GM19099 (cell line): ENCODE measurements at regions not wholly inside any gene's neighbourhood (a gene's known extent, or its start where the extent isn't known, plus 50 kb on each side); places are given as distances from the start of the nearest gene placed in this dataset.

Source experiments
- POLR2A ChIP-seq: IDR thresholded peaks from 3 replicates; pipeline ENCODE4 v1.6.1; 2011; ENCODE audit warnings: low read depth; ENCODE audit not compliant: insufficient read length; ENCODE audit errors: extremely low read depth

DNA sequence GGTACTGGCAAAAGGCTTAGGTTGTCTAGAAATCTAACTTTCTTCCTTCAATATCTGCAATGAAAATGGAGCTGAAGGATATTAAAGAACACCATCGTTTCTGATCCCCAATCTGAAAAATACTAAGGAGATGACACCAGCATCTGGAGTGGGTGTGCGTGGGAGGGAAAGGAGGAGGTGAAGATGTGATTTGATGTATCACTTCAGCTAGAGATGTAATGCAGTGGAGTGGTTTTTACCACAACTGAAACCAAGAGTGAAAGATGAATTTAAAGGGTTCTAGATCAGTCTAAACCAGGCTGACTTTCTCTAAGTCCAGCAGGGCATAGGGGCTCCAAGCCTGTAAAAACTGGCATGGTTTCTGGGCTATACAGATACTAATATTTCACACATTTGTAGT lies 148.4 kb downstream of the AKAP11 start:
- no peak for TF ChIP-seq POLR2A

DNA sequence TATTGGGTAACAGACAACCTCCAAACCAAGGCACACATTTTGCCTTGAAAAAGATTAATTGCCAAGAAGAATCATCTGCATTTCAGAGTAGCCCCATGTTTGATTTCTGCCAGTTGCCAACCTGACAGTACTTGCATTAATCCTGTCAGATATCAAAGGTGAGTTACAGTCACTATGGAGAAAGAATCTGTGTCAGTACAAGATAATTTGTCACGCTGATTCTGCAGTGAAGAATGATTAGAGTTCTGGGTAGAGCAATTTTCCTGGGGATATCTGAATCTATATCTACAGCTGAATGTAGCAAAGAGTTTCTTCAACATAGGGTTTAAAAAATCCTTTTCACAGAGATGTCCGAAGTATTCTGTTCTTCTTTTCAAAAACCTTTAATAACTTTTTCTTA lies 150.7 kb downstream of the AKAP11 start:
- no peak for TF ChIP-seq POLR2A

DNA sequence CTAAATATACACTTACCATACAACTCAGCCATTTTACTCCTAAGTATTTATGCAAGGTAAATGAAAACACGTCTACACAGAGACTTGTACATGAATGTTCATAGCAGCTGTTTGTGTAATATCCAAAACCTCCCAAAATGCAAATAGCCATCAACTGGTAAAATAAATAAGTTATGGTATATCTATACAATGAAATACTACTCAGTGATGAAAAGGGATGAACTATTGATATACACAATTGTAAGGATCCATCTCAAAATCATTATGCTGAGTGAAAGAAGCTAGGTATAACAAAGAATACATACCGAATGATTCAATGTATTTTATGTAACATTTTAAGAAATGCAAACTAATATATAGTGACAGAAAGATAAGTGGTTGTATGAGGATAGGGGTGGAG lies 149.8 kb upstream of the TNFSF11 start:
- TF ChIP-seq POLR2A, result no peak

DNA sequence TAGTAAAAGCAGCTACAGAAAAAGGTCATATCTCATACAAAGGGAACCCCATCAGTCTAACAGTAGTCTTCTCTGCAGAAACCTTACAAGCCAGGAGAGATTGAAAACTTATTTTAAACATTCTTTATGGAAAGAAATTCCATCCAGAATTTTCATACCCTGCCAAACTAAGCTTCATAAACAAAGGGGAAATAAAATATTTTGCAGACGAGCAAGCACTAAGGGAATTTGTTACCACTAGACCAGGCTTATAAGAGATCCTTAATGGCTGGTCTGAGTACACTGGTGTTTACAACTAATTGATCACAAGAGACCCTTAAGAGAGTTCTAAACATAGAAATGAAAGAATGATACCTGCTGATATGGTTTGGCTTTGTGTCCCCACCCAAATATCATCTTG lies 128.6 kb upstream of the TNFSF11 start:
- TF ChIP-seq POLR2A, result no peak

DNA sequence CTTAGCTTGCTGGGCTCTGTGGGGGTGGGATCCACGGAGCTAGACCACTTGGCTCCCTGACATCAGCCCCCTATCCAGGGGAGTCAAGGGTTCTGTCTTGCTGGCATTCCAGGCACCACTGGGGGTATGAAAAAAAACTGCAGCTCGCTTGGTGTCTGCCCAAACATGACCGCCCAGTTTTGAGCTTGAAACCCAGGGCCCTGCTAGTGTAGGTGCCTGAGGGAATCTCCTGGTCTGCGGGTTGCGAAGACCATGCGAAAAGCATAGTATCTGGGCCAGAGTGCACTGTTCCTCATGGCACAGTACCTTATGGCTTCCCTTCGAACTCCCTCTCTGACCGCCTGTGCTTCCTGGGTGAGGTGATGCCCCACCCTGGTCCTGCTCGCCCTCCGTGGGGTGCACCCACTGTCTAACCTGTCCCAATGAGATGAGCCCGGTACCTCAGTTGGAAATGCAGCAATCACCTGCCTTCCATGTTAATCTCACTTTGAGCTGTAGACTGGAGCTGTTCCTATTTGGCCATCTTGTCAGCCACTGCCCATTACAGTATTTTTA lies 120.8 kb upstream of the TNFSF11 start:
- TF ChIP-seq POLR2A, result no peak

DNA sequence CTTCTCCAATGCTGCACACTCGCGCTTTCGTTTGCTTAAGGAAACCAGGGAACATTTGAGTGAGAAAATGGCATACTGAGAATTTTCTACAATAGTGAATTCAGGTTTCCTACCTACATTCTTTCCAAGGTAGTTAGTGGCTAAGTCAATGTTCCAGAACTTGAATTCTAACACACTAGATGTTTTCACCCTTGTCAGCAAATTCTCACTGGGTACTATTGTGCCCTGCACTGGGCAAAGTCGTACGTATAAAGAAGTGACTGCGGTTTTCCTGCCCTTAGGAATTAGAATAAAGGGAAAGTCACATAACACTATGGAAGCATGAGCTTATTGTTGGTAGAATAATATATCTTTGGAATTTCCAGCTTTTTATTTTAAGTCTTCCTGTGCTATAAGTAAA lies 119.2 kb upstream of the TNFSF11 start:
- TF ChIP-seq POLR2A, result no peak

DNA sequence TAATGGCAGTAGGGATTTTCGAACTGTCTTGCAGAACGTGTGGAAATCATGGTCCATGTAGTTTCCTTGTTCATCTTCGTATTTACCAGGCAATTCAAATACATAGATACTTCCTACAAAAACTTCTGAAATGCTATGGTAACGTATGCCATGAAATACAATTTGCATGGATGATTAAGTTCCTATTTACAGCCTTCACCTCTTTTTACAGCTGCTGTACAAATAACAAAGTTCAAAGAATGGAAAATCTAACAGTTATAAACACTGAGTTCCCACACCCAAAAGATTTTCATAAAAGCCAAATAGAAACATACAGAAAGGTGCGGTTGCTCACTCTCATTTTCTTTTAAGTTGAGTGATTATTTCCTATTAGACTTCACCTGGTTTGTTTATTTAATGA lies 115.8 kb upstream of the TNFSF11 start:
- no peak for TF ChIP-seq POLR2A

DNA sequence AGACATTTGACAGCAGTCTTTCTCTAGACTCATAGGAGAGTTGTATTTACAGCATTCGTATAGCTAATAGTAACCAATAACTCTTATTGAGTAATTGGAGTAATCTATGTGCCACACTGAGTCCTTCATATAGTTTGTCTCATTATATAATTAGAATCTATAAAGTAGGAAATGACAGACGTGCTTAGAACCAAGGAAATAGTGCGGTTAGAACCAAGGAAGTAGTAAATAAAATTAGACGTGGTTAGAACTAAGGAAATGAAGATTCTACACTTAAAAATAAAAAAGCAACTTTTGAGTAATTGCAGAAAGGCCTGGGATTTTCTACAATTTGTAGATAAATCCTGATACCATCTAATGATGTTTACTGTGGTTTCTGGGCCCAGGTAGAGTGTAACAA lies 107.8 kb upstream of the TNFSF11 start:
- TF ChIP-seq POLR2A, result no peak

DNA sequence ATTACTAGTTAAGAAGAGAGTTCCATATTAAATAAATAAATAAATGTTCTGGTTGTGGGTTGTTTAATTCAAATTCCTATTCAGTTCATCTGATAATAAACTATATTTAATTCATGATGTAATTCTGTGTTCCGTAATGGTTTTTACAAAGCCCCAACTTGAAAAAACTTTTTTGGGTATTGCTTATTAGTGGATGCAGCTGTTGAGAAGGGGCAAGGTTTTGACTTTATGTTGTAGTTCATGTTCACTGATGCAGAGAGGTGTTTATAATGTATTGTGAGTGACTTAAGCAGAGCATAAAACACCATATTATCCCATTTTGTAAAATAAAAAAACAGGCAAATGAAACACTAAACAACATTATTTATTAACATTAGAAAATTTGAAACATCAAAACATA lies 107.3 kb upstream of the TNFSF11 start:
- no peak for TF ChIP-seq POLR2A

DNA sequence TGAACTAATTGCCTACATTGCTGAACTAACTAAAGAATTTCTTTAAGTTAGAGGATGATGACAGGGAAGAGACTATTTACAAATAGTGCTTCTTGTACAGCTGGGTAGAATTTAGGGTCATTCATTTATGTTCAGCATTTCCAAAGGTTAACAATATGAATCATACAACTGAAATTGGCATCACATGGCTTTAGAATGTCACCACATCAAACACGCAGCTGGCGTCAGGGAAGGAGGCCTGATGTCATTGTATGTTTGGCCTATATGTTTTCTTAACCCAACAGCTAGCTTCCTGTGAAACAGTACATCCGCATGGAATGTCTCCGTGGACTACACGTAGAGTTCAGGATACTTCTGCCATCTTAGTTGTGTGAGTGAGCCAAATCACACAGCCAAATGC lies 99.0 kb upstream of the TNFSF11 start:
- no peak for TF ChIP-seq POLR2A

DNA sequence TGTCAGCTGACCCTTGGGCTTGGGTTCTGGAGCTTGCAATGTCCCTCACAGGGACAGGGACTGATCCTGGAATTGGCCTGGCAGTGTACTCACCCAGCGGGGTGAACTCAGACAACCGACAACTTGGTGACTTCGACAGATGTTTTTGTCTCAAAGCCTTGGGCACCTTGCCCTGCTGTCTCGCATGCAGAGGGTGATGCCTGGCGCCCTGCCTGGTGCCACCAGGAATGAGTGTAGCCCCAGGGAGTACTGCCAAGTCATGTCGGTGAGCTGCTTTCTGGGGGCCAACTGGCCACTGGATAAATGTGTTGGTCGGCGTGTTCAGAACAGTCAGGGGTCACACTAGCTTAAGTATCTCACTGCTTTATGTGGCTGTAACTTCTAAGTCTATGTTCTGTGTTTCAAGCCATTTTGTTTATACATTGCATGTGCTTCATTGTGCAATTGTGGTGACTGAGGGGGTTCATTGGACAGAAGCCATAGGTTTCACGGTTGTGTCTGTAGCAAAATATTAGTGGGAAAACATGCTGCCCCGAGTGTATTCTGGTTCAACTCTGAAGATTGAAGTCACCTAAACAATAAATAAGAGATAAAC lies 96.3 kb upstream of the TNFSF11 start:
- no peak for TF ChIP-seq POLR2A

DNA sequence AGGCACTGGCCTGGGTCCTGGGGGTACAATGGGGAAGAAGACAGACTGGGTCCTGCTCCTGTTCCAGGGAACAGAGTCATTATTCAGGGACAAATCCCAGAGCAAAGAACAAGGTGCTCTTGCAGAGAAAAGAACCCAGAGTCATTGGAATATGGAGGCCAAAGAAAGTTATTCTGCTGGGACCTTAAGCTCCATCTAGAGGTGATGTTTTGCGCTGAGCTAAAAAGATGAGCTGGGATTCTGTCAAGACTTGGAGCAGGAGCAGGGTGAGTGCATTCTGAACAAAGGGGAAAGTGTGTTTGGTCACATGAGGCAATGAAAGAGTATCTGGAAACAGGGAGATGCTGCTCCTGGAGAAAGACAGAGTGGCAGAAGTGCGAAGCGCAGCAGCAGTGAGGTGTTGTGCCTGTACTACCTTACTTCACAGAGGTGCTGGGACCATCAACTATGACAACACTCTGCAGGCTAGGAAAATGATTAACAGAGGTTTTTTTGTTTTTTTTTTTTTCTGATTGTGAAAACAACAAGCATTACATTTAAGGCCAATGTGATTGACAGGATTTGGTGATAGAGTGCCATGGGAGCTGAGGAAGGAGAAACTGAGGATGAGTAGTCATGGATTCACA lies 95.3 kb upstream of the TNFSF11 start:
- no peak for TF ChIP-seq POLR2A

DNA sequence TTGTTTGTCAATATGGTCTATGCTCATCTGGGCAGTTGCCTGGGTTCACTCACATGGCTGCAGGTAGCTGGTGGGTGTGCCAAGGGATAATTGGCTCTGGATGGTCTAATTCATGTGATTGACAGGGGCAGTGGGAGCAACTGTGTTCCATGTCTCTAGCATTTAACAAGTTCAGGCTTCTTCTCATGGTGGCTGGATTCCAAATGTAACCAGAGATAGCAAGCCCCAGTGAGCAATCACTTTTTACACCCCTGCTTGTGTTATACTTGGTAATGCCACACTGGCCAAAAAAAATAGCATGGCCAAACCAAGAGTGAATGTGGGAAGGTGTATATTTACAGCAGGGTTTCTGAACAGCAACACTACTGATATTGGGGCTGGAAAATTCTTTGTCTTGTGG lies 89.6 kb upstream of the TNFSF11 start:
- no peak for TF ChIP-seq POLR2A

DNA sequence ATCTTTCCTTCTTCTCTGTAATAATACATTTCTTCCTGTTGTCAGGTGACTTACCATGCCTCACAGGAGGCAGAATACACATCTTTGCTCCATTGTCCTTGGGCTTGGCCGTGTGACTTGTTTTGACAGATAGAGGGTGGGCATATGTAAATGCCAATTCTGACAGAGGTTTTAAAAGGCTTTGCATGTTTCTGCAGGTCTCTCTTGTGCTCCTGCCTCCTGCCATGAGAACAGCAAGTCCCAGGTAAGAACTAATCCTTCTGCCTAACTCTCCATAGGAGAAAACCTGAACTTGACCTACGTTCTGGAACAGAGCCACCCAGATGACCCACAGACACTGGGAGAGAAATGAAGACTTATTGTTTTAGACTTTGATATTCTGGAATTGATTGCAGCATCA lies 88.7 kb upstream of the TNFSF11 start:
- no peak for TF ChIP-seq POLR2A

DNA sequence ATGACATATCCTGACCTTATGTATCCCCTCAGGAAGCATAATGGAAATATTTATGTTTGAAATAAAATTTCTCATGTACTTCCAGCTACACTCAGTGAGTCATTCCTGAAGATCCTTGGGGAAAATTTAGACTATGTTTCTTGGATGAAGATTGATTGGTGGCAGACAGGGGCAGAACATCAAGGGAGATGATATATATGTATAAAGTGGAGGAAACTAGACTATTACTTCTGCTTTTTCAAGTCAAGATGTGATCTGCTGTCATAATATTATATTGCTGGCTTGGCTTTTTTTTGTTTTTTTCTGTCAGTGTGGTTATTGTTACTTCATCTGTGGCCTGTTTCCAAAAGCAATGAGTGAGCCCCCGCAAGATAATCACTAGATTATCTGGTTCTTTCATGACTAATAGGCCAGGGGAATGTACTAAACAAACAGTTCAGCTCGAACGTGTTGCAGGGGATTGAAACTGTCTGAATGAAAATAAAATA lies 87.2 kb upstream of the TNFSF11 start:
- no peak for TF ChIP-seq POLR2A

DNA sequence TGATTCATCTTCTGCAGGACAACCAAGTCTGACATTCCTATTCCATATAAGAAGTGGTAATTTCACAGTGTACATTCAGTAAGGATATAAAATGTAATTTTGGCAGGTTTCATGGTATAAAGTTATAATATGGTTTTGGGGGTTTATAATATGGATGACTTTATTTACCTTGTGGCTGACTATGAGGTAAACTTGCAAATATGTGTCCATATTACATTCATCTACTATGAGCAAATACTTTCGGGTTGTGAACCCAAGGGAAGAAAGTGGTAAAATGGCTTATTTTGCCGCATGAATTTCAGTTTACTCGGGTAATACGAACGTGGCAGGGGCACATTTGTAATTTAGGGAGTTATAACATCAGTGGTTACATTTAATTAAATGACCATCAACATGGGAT lies 86.7 kb upstream of the TNFSF11 start:
- no peak for TF ChIP-seq POLR2A

DNA sequence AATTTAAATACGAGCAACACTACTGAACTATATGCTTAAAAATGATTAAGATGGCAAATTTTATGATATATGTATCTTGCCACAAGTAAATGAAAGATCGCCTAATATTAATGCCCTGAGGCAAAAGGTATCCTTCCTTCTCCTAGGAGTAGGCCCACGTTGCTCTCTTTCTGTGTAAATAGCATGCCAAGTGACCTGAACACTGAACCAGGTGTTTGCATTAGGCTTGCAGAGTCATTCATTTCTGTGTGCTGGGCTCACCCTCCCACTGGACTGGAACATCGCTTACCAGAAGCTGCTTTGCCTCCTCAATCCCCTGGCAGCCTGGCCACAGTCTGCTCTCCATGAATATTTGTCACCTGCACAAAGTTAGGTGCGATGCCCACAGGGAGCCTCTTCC lies 83.3 kb upstream of the TNFSF11 start:
- TF ChIP-seq POLR2A, result no peak

DNA sequence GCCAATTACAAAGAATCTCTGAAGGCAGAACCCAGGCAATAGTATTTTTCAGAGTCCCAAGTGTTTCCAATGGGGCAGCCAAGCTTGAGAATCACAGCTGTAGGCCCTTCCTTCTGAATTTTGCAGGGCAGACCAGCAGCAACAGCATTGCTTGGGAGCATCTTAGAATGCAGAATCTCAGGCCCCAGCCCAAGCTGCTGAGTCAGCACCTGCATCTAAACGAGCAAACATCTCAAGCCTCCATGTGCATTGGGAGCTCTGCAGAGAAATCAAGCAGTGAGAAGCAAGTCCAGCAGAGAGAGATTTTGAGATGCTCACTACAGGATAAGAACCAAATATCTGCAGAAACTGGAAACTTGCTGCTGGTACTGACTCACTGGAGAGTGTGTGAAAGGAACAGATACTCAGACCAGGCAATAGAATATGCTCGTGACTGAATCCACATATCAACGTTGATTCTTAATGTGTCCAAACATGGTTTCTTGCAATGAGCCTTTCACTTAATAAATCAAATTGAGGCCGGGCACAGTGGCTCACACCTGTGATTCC lies 81.5 kb upstream of the TNFSF11 start:
- no peak for TF ChIP-seq POLR2A
